GM12874 (cell line): ENCODE measurements at regions not wholly inside any gene's neighbourhood (a gene's known extent, or its start where the extent isn't known, plus 50 kb on each side); places are given as distances from the start of the nearest gene placed in this dataset.

ENCODE experiments used
- TF ChIP-seq, protein P1 (sequence below): IDR thresholded peaks from 2 replicates; pipeline ENCODE4 v1.5.1; 2011; ENCODE audit warnings: low read depth, mild to moderate bottlenecking, control low read depth, low read length, moderate library complexity; ENCODE audit not compliant: insufficient read depth

DNA sequence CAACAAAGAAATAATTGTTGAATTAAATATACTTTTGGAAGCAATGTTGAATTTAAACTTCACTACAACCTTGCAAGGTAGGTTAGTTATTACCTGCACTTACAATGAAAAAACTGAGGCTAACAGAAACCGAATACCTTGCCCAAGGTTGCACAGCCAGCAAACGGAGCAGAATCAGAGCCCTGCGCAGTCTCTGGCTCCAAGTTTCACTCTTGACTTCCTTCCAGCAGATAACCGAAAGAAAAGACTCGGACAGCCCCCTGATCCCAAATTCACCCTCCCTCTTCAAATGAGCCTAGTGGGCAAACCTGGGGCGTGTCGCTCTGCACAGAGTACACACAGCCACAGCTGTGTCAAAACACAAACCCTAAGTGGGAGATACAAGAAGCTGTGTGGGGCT lies 72.1 kb upstream of the FOXQ1 start:
- TF ChIP-seq, protein P1, sequence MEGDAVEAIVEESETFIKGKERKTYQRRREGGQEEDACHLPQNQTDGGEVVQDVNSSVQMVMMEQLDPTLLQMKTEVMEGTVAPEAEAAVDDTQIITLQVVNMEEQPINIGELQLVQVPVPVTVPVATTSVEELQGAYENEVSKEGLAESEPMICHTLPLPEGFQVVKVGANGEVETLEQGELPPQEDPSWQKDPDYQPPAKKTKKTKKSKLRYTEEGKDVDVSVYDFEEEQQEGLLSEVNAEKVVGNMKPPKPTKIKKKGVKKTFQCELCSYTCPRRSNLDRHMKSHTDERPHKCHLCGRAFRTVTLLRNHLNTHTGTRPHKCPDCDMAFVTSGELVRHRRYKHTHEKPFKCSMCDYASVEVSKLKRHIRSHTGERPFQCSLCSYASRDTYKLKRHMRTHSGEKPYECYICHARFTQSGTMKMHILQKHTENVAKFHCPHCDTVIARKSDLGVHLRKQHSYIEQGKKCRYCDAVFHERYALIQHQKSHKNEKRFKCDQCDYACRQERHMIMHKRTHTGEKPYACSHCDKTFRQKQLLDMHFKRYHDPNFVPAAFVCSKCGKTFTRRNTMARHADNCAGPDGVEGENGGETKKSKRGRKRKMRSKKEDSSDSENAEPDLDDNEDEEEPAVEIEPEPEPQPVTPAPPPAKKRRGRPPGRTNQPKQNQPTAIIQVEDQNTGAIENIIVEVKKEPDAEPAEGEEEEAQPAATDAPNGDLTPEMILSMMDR = no peak

- TF ChIP-seq, protein P1 = no peak
These were observed 73.9 kb upstream of the FOXQ1 start for GRCh38 chr6:1238040-1238439.

GRCh38 chr6:1237636-1238035 lies 74.3 kb upstream of the FOXQ1 start:
- TF ChIP-seq, protein P1 = no peak

DNA sequence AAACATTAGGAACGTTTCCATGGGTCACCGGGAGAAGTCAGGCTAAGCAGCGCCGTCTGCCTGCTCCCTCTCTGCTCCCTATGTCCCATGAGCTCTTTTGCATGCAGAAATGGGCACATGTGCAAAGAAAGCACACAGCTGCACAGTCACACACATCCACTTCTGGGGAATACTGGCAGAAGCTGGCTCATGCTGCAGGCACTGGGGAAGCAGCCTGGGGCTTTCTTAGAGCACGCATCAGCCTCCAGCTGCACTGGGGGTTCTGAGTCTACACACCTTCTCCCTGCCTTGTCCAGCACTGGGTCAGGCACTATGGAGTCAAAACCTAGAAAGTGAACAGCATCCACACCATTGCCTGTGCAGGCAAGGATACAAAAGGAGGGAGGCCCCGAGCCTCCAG lies 76.1 kb upstream of the FOXQ1 start:
- TF ChIP-seq, protein P1 = no peak

DNA sequence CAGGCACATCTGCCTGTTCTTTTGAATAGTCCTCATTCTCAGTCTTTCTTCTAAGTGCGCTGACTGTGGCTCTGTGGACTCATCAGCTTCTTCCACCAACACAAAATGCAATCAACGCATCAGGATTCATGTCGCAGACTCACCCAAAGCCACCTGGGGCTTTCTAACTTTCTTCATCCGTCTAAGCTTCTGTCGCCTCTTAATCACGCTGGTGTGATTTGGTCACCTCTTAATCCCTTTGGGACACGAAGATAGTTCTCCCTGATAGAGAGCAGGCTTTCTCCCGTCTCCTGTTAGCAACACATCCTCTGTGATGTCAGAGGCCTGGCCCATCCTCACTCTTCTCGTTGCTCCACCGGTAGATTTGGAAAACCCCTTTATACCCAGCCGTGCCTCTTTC lies 78.0 kb upstream of the FOXQ1 start:
- TF ChIP-seq, protein P1 = no peak

- TF ChIP-seq, protein P1 = no peak
These were observed 79.3 kb upstream of the FOXQ1 start for GRCh38 chr6:1232578-1232977.

GRCh38 chr6:1231941-1232340 lies 80.0 kb upstream of the FOXQ1 start:
- TF ChIP-seq, protein P1 = no peak
